Thyroid gland (tissue), 4 donors: ENCODE measurements at regions not wholly inside any gene's neighbourhood (a gene's known extent, or its start where the extent isn't known, plus 50 kb on each side); places are given as distances from the start of the nearest gene placed in this dataset.

Experiments used
- DNase-seq, 2 donors: peaks; one replicate each; pipeline ENCODE4 v3.0.0-alpha.2; 2019
- H3K27ac ChIP-seq, 3 donors: fragments of 200-600 bp; sonication (generic); 1 replicate in 2 of 3; 2 replicates in 1 of 3; pipeline ENCODE4 v1.5.1; 2016 to 2019; ENCODE audit warnings: mild to moderate bottlenecking in 1 of 3, moderate library complexity in 1 of 3
- H3K27me3 ChIP-seq: fragments of 200-600 bp; sonication (generic); one replicate; pipeline ENCODE4 v1.5.1; 2019
- H3K36me3 ChIP-seq, 2 donors: fragments of 200-600 bp; sonication (generic); one replicate each; pipeline ENCODE4 v1.5.1; 2016 to 2019
- H3K4me1 ChIP-seq, 2 donors: fragments of 200-600 bp; sonication (generic); one replicate each; pipeline ENCODE4 v1.5.1; 2017 to 2019
- H3K4me3 ChIP-seq, 3 donors: fragments of 200-600 bp; sonication (generic); replicated peaks in 1 of 3; 1 replicate in 2 of 3; 2 replicates in 1 of 3; pipeline ENCODE4 v1.5.1; 2016; ENCODE audit warnings: mild to moderate bottlenecking in 1 of 3
- H3K9me3 ChIP-seq: fragments of 200-600 bp; sonication (generic); one replicate; pipeline ENCODE4 v1.5.1; 2017
- CTCF ChIP-seq, 6 experiments: fragments of 200-600 bp in 3 of 6; fragments of 450-650 bp in 3 of 6; sonication (generic) in 3 of 6; IDR thresholded peaks; one replicate each; pipeline ENCODE4 v1.5.1; 2016 to 2019; ENCODE audit warnings: antibody characterized with exemption in 6 of 6, mild to moderate bottlenecking in 2 of 6, inconsistent platforms in 1 of 6, moderate library complexity in 1 of 6
- POLR2A ChIP-seq, 2 donors: fragments of 450-650 bp; IDR thresholded peaks; one replicate each; pipeline ENCODE4 v1.6.1; 2017; ENCODE audit warnings: antibody characterized with exemption in 2 of 2, mild to moderate bottlenecking in 2 of 2, moderate library complexity in 1 of 2
- WGBS, 2 donors: methylation state at CpG; one replicate each; pipeline ENCODE4 v1.1.5; 2017; 5-methylcytosine and 5-hydroxymethylcytosine counted together
- intact Hi-C: fragments of 100-400 bp; cut with DNase I; formaldehyde crosslinking; loops from one replicate; pipeline ENCODE4 v1.15.1; 2023

DNA sequence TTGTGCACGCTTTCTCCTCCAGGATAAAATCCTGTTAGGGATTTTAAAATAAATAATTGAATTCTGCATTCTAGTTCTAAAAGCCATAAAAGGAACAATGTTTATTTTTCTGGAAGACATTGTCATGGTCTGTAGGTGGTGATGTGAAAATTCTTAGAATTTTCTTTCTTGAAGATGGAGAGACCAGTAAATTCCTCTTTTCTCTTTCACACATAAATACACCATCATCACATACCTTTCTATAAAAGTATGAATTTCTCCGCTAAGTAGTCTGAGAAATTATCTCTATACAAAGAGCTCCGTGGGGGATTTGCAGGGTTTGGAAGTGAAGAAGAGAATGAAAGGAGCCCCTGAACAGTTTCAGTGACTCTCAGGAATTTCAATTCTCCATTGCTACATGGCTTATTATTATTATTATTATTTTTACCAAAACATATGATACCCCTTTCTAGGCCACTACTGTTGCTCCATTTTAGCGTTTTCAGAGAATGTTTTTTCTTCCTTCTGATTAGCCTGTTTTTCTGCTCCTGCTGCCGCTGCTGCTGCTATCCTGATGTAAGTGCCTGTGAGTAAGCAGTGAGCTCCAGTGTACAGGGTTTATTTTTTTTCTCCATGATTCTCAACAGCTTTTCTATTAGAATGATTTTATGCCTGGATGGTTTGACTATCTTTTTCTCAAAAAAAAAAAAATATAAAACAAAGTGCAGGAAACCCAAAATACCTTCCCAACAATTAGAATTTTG, 145.8 kb downstream of the SAMD5 start:
- Histone ChIP-seq H3K36me3 (no peaks in the 10 kb centered on the region), H3K4me1 (peaks cover 13 to 16% of the 10 kb centered on the region in 2 donors), H3K4me3 (no peak overlapping the region), H3K27ac (no peak overlapping the region), H3K27me3 (no peaks in the 10 kb centered on the region), H3K9me3 (no peaks in the 10 kb centered on the region)
- no peak for TF ChIP-seq CTCF (IDR thresholded peaks at IDR 0.05)
- no peak for TF ChIP-seq POLR2A (IDR thresholded peaks at IDR 0.05)
- DNase-seq, result peak in 1 of 2 donors; percentile 13
- intact Hi-C loops, result no loop called here
- 58 to 69% methylated on average over 5 of the region's 5 CpGs for WGBS, 2 donors

DNA sequence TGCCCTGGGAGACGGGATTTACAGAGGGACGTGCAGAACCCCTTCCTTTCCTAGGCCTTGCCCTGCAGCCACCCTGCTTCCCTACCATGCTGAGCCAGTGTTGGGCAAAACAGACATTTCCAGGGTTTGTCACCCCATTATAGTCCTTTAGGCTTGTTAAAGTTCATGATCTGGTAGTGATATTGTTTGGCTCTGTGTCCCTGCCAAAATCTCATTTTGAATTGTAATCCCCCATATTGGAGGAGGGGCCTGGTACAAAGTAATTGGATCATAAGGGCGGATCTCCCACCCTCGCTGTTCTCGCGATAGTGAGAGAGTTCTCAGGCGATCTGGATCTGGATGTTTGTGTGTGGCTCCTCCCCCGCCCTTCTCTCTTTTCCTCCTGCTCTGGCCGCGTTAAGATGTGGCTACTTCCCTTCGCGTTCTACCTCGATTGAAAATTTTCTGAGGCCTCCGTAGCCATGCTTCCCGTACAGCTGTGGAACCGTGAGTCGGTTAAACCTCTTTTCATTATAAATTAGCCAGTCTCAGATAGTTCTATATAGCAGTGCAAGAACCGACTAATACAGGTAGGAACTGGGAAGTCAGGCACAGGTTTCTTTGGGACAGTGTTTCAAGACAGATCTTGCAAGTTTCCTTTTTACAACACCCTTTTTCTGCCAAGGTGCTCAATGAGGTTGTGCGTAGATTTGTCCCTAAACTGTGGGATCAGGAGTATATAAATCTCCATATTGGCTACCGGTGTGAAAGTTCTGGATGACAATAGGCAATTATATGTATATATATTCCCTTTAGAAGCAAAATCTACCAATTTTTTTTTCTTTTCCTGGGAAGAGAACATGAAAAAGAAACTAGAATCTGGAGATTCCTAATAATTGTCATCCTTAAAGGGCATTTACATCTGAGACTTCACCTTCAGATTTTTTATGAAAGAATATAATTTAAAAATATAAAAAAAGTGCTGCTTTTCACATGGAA, 152.1 kb downstream of the SAMD5 start:
- Histone ChIP-seq H3K9me3 (no peaks in the 10 kb centered on the region), H3K4me3 (no peak overlapping the region), H3K4me1 (peaks cover 4 to 13% of the 10 kb centered on the region in 2 donors), H3K27ac (no peak overlapping the region), H3K27me3 (no peaks in the 10 kb centered on the region), H3K36me3 (no peaks in the 10 kb centered on the region)
- TF ChIP-seq CTCF (IDR thresholded peaks at IDR 0.05) (no peak), POLR2A (IDR thresholded peaks at IDR 0.05) (no peak)
- intact Hi-C loops, result no loop called here
- 96 to 98% methylated on average over 20 of the region's 20 CpGs for WGBS, 2 donors
- DNase-seq, result no peak

DNA sequence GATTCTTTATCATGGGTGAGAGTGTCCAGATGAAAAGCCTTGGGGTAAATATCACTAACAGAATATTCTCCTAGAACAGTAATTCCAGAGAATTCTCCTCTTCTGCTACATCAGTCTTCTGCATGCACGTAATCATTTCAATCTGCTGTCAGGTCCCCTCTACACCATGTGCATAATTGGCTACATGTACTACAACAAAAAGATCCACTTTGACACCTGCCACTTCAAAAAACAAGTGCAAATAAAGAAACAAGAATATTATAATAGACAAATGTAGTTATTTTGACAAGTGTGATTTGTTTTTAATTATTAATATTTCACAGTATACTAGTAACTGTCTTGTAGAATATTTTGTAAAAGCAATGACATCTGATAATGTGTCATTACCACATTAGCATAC, 154.2 kb downstream of the SAMD5 start:
- DNase-seq, result no peak
- TF ChIP-seq CTCF (IDR thresholded peaks at IDR 0.05) (no peak), POLR2A (IDR thresholded peaks at IDR 0.05) (no peak)
- no peaks in the 10 kb centered on the region for H3K36me3 ChIP-seq
- intact Hi-C loops, result no loop called here
- WGBS, 2 donors, result 94 to 97% methylated on average over 1 of the region's 1 CpG
- H3K27me3 ChIP-seq, result no peaks in the 10 kb centered on the region
- no peak overlapping the region for H3K27ac ChIP-seq
- H3K4me3 ChIP-seq, result no peak overlapping the region
- H3K9me3 ChIP-seq, result no peaks in the 10 kb centered on the region
- peaks cover 4 to 13% of the 10 kb centered on the region in 2 donors for H3K4me1 ChIP-seq

- intact Hi-C loops, result no loop called here
- Histone ChIP-seq H3K36me3 (no peaks in the 10 kb centered on the region), H3K9me3 (no peaks in the 10 kb centered on the region), H3K27ac (no peak overlapping the region), H3K4me3 (no peak overlapping the region), H3K27me3 (no peaks in the 10 kb centered on the region), H3K4me1 (peaks cover 4 to 13% of the 10 kb centered on the region in 2 donors)
- no peak for DNase-seq
- no peak for TF ChIP-seq CTCF (IDR thresholded peaks at IDR 0.05)
- no peak for TF ChIP-seq POLR2A (IDR thresholded peaks at IDR 0.05)
- WGBS, 2 donors, result 71 to 87% methylated on average over 2 of the region's 2 CpGs
Measured at GRCh38 chr6:147664092-147664491, 155.6 kb downstream of the SAMD5 start.

GRCh38 chr6:147666255-147666654, 157.8 kb downstream of the SAMD5 start:
- H3K27me3 ChIP-seq, result no peaks in the 10 kb centered on the region
- H3K4me3 ChIP-seq, result no peak overlapping the region
- TF ChIP-seq CTCF (IDR thresholded peaks at IDR 0.05), result no peak
- no peak for TF ChIP-seq POLR2A (IDR thresholded peaks at IDR 0.05)
- H3K27ac ChIP-seq, result no peak overlapping the region
- peaks cover 4 to 13% of the 10 kb centered on the region in 2 donors for H3K4me1 ChIP-seq
- H3K36me3 ChIP-seq, result no peaks in the 10 kb centered on the region
- whole genome bisulfite sequencing, 2 donors, result 75 to 83% methylated on average over 4 of the region's 4 CpGs
- DNase-seq, result no peak
- intact Hi-C loops, result no loop called here
- no peaks in the 10 kb centered on the region for H3K9me3 ChIP-seq
